ENCODE measurements at regions not wholly inside any gene's neighbourhood (a gene's known extent, or its start where the extent isn't known, plus 50 kb on each side); places are given as distances from the start of the nearest gene placed in this dataset.
"Not testable (repeated sequence)": the region's sequence is repeated elsewhere in the genome, so short reads cannot be mapped to it uniquely, and the experiment has no call there.

DNA sequence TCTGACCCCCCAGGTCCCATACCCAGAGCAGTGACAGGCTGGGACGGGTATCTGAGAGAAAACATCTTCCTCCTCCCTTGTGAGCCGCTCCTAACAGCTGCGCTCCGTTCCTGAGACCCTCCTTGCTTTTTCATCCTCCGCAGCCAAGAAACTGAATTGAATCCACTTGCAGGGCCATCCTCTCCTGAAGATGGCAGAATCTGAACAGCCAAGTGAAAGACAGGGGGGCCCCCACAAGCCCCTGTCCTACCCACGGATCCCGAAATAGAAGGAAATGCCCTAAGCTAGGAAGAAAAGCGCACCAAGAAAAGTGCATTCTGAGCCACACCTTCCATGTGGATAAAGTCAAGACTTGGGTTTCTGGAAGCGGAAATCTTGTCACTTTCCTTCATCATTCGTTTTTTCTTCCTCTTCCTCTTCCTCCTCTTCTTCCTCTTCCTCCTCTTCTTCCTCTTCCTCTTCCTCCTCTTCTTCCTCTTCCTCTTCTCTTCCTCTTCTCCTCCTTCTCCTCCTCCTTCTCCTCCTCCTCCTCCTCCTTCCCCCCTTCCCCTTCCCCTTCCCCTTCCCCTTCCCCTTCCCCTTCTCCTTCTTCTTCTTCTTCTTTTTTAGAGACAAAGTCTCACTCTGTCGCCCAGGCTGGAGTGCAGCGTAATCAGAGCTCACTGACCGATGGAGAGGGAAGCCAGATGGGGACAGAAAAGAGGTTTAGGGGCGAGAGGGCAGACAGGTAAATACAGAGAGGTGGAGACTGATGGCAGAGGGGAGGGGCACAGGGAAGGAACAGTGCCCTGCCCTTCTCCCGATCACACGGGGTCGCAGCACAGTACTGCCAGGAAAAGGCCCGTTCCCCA, 86.0 kb upstream of the WWC2 start:
- H3K4me3 Mint-ChIP-seq: no peak overlapping the region
- H3K36me3 Mint-ChIP-seq: peaks cover 0 to 4% (median 0%) of the 10 kb centered on the region in 3 donors
- DNase-seq (no peak), ATAC-seq (no peak)
- H3K9me3 Mint-ChIP-seq: peaks cover 0 to 2% (median 0%) of the 10 kb centered on the region in 9 donors
- POLR2A ChIA-PET: no interaction called here
- peaks cover 1 to 45% (median 14%) of the 10 kb centered on the region in 5 donors for H3K27me3 Mint-ChIP-seq
- no peaks in the 10 kb centered on the region for H3K4me1 Mint-ChIP-seq
- H3K27ac Mint-ChIP-seq: no peak overlapping the region

DNA sequence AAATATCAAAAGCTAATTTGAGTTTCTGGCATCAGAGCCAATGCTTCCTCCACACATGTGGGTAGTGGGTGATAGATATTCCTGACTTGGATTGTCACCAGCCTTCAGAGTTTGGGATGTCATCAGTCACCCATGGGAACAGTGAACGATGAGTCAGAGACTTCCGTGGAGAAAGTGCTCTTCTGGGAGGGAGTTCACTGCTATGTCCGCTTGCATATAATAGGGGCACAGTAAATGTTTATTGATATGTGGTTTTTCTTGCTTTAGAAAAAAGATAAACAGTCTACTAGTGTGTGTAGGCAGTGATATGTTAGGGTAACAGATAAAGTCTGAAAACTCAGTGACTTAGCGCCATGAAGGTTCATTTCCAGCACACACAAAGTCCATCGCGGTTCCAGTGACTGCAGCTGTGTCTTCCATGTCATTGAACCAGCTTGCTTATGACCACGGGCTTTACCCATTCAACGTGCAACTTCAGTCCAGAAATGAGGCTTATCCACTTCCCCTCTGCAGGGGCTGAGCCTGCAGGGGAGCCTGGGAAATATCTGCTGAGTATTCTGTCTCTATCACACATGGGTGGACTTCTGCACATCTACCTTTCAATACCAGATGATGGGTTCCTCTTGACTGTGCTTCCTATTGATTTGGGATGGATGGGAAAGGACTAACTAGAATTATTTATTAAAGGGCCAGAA, 87.7 kb upstream of the WWC2 start:
- POLR2A ChIA-PET: no interaction called here
- Mint-ChIP-seq H3K27ac (no peak overlapping the region), H3K9me3 (peaks cover 0 to 2% (median 0%) of the 10 kb centered on the region in 9 donors), H3K36me3 (no peaks in the 10 kb centered on the region), H3K27me3 (peaks cover 1 to 49% (median 14%) of the 10 kb centered on the region in 5 donors), H3K4me1 (no peaks in the 10 kb centered on the region), H3K4me3 (no peak overlapping the region)
- ATAC-seq (no peak), DNase-seq (no peak)

- DNase-seq (no peak), ATAC-seq (no peak)
- H3K27me3 Mint-ChIP-seq: peaks cover 7 to 56% (median 18%) of the 10 kb centered on the region in 5 donors
- H3K9me3 Mint-ChIP-seq: peaks cover 2 to 14% (median 7%) of the 10 kb centered on the region in 9 donors
- no peaks in the 10 kb centered on the region for H3K4me1 Mint-ChIP-seq
- POLR2A ChIA-PET: no interaction called here
- H3K36me3 Mint-ChIP-seq: peaks cover 0 to 9% (median 0%) of the 10 kb centered on the region in 3 donors
- H3K27ac Mint-ChIP-seq: no peak overlapping the region
- H3K4me3 Mint-ChIP-seq: no peak overlapping the region
Observed at GRCh38 chr4:183008492-183008891, 90.6 kb upstream of the WWC2 start.

- Mint-ChIP-seq H3K9me3 (peaks cover 5 to 23% (median 11%) of the 10 kb centered on the region in 9 donors), H3K36me3 (peaks cover 0 to 14% (median 0%) of the 10 kb centered on the region in 3 donors), H3K27me3 (peaks cover 10 to 55% (median 19%) of the 10 kb centered on the region in 5 donors)
- H3K4me3 Mint-ChIP-seq, POLR2A ChIA-PET, H3K4me1 Mint-ChIP-seq, ATAC-seq, H3K27ac Mint-ChIP-seq, DNase-seq: not testable (repeated sequence)
Observed at GRCh38 chr4:183004370-183004769, 87.2 kb upstream of the DCTD start.

DNA sequence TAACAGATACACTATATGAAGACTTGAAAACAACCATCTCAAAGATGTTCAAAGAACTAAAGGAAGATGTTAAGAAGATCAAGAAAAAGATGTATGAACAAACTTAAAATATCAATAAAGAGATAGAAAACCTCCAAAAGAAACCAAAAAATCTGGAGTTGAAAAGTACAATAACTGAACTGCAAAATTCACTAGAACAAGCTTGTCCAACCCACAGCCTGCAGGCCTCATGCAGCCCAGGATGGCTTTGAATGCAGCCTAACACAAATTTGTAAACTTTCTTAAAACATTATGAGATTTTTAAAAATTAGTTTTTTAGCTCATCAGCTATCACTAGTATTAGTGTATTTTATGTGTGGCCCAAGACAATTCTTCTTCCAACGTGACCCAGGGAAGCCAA, 77.0 kb upstream of the DCTD start:
- Mint-ChIP-seq H3K27ac (no peak overlapping the region), H3K4me1 (no peaks in the 10 kb centered on the region), H3K9me3 (peaks cover 13 to 47% (median 28%) of the 10 kb centered on the region in 9 donors), H3K27me3 (peaks cover 7 to 17% (median 10%) of the 10 kb centered on the region in 5 donors), H3K4me3 (no peak overlapping the region), H3K36me3 (peaks cover 0 to 28% (median 0%) of the 10 kb centered on the region in 3 donors)
- no peak for DNase-seq
- POLR2A ChIA-PET: no interaction called here
- no peak for ATAC-seq

GRCh38 chr4:182978152-182978827, 61.1 kb upstream of the DCTD start:
- peaks cover 17 to 71% (median 32%) of the 10 kb centered on the region in 5 donors for H3K27me3 Mint-ChIP-seq
- H3K4me1 Mint-ChIP-seq: no peaks in the 10 kb centered on the region
- DNase-seq (no peak), ATAC-seq (no peak)
- H3K9me3 Mint-ChIP-seq: no peaks in the 10 kb centered on the region
- no peak overlapping the region for H3K4me3 Mint-ChIP-seq
- POLR2A ChIA-PET: no interaction called here
- no peak overlapping the region for H3K27ac Mint-ChIP-seq
- peaks cover 0 to 5% (median 0%) of the 10 kb centered on the region in 3 donors for H3K36me3 Mint-ChIP-seq

- DNase-seq: no peak
- Mint-ChIP-seq H3K36me3 (peaks cover 0 to 5% (median 0%) of the 10 kb centered on the region in 3 donors), H3K27ac (no peak overlapping the region), H3K27me3 (peaks cover 14 to 74% (median 24%) of the 10 kb centered on the region in 5 donors), H3K9me3 (no peaks in the 10 kb centered on the region), H3K4me1 (no peaks in the 10 kb centered on the region), H3K4me3 (no peak overlapping the region)
- no peak for ATAC-seq
- POLR2A ChIA-PET: no interaction called here
Observed at GRCh38 chr4:182975806-182976205, 58.6 kb upstream of the DCTD start.

DNA sequence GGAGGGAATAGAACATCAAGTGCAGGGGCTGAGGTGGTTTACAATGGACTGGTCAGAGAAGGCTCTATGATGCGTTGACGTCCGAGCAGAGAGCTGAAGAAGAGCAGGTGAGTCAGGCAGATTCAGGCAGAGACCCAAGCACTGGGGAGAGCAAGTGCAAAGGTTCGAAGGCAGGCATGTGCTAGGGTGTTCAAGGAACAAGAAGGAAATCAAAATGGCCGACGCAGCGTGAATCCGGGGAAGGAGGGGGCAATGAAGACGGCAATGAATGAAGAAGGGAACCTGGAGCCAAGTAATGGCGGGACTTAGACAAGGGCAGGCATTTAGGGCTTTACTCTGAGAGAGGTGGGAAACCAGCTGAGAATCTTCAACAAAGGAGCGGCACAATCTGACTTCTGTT, 56.8 kb upstream of the DCTD start:
- ATAC-seq: no peak

DNA sequence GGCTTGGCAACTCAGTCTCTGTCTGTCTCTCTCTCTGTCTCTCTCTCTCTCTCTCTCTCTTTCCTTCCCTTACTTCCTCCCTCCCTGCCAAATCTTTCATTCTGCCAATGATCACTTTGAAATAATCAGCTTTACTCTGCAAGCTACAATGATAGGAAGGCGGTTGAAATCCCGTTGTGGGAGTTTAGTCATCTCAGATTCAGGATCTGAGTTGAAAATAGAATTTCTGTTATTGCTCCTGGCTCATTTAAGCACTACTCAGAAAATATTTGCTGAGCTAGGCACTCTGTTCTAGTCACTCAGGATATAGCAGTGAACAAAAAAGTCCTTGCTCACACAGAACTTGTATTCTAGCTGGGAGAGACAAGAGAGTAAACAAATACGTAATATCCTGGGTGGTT, 56.3 kb upstream of the DCTD start:
- DNase-seq: no peak
- H3K4me1 Mint-ChIP-seq: no peaks in the 10 kb centered on the region
- peaks cover 22 to 75% (median 36%) of the 10 kb centered on the region in 5 donors for H3K27me3 Mint-ChIP-seq
- H3K4me3 Mint-ChIP-seq: no peak overlapping the region
- H3K36me3 Mint-ChIP-seq: peaks cover 0 to 5% (median 0%) of the 10 kb centered on the region in 3 donors
- POLR2A ChIA-PET: no interaction called here
- ATAC-seq: no peak
- H3K9me3 Mint-ChIP-seq: peaks cover 0 to 5% (median 0%) of the 10 kb centered on the region in 9 donors
- H3K27ac Mint-ChIP-seq: no peak overlapping the region

More for the DNA sequence above, 56.8 kb upstream of the DCTD start:
- H3K4me1 Mint-ChIP-seq: no peaks in the 10 kb centered on the region
- H3K9me3 Mint-ChIP-seq: peaks cover 0 to 5% (median 0%) of the 10 kb centered on the region in 9 donors
- peaks cover 22 to 75% (median 38%) of the 10 kb centered on the region in 5 donors for H3K27me3 Mint-ChIP-seq
- H3K36me3 Mint-ChIP-seq: peaks cover 0 to 5% (median 0%) of the 10 kb centered on the region in 3 donors
- no peak overlapping the region for H3K4me3 Mint-ChIP-seq
- POLR2A ChIA-PET: no interaction called here
- H3K27ac Mint-ChIP-seq: no peak overlapping the region
- no peak for DNase-seq

DNA sequence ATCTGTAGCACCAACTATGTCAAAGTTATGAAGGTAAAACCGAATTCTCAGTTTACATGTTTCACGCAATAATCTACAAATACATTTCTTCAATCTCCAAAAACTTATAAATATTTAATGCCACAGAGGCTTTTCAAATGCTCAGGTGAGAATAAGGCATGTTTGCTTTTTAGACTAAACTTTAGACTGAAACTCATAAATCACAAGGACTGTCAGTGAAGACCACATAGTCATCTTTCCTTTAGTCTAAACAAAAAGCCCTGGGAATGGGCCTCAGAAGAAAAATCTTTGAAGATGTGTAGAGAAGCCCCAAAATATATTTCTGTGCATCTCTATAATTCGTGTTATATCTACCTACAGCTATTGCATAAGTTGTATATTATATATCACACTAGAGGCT, 54.5 kb upstream of the DCTD start:
- DNase-seq (no peak), ATAC-seq (no peak)
- peaks cover 21 to 74% (median 33%) of the 10 kb centered on the region in 5 donors for H3K27me3 Mint-ChIP-seq
- H3K36me3 Mint-ChIP-seq: peaks cover 0 to 8% (median 0%) of the 10 kb centered on the region in 3 donors
- POLR2A ChIA-PET: no interaction called here
- H3K9me3 Mint-ChIP-seq: peaks cover 0 to 11% (median 5%) of the 10 kb centered on the region in 9 donors
- no peaks in the 10 kb centered on the region for H3K4me1 Mint-ChIP-seq
- H3K27ac Mint-ChIP-seq: no peak overlapping the region
- no peak overlapping the region for H3K4me3 Mint-ChIP-seq

GRCh38 chr4:182969651-182970279, 52.6 kb upstream of the DCTD start:
- Mint-ChIP-seq H3K4me3 (no peak overlapping the region), H3K27me3 (peaks cover 25 to 83% (median 39%) of the 10 kb centered on the region in 5 donors), H3K9me3 (peaks cover 0 to 16% (median 8%) of the 10 kb centered on the region in 9 donors), H3K27ac (no peak overlapping the region), H3K36me3 (peaks cover 0 to 12% (median 0%) of the 10 kb centered on the region in 3 donors), H3K4me1 (no peaks in the 10 kb centered on the region)
- POLR2A ChIA-PET: no interaction called here
- no peak for ATAC-seq
- no peak for DNase-seq

DNA sequence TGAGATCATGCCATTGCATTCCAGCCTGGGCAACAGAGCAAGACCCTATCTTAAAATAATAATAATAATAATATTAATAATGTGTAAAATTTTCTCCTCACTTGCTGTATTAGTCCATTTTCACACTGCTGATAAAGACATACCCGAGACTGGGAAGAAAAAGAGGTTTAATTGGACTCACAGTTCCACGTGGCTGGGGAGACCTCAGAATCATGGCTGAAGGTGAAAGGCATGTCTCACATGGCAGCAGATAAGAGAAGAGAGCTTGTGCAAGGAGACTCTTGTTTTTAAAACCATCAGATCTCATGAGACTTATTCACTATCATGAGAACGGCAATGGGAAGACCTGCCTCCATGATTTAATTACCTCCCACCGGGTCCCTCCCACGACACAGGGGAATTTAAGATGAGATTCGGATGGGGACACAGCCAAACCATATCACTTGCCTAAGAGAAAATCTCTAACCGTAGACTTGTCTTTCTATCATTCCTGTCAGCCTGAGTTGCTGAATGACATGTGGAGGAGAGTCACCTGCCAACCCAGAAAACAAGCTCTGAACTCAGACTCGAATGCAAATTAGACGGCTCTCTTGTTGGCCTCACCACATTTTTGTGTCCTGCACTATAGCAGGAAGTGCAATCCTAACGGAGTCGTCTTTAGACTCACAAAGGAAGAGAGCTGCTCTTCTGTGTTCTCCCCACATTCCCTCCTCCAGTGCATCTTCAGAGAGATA, 51.9 kb upstream of the DCTD start:
- Mint-ChIP-seq H3K4me1 (no peaks in the 10 kb centered on the region), H3K27ac (no peak overlapping the region), H3K4me3 (no peak overlapping the region), H3K27me3 (peaks cover 24 to 78% (median 36%) of the 10 kb centered on the region in 5 donors), H3K9me3 (peaks cover 0 to 16% (median 9%) of the 10 kb centered on the region in 9 donors), H3K36me3 (peaks cover 0 to 12% (median 0%) of the 10 kb centered on the region in 3 donors)
- POLR2A ChIA-PET: no interaction called here
- ATAC-seq (no peak), DNase-seq (no peak)
